Colonic mucosa (tissue), 4 donors: ENCODE measurements at regions not wholly inside any gene's neighbourhood (a gene's known extent, or its start where the extent isn't known, plus 50 kb on each side); places are given as distances from the start of the nearest gene placed in this dataset.
A peak's percentile ranks its signal among the peaks of the same experiment; 100 is the strongest.
"Not testable (repeated sequence)": the region's sequence is repeated elsewhere in the genome, so short reads cannot be mapped to it uniquely, and the experiment has no call there.

Experiments
- DNase-seq: peaks from one replicate; pipeline ENCODE4 v3.0.0-alpha.2; 2020
- H3K27ac ChIP-seq: fragments of 200-600 bp; one replicate; pipeline ENCODE4 v1.8.0; 2021
- H3K27me3 ChIP-seq: fragments of 200-600 bp; one replicate; pipeline ENCODE4 v1.8.0; 2021
- H3K36me3 ChIP-seq: fragments of 200-600 bp; one replicate; pipeline ENCODE4 v1.8.0; 2021
- H3K4me1 ChIP-seq: fragments of 200-600 bp; one replicate; pipeline ENCODE4 v1.8.0; 2021; ENCODE audit warnings: mild to moderate bottlenecking
- H3K4me3 ChIP-seq: fragments of 200-600 bp; one replicate; pipeline ENCODE4 v1.8.0; 2021
- H3K9ac ChIP-seq, 2 donors: one replicate each; pipeline ENCODE4 v1.7.0; 2013; ENCODE audit warnings: control low read depth in 2 of 2, low read depth in 2 of 2, low read length in 2 of 2
- H3K9me3 ChIP-seq: fragments of 200-600 bp; one replicate; pipeline ENCODE4 v1.8.0; 2021
- intact Hi-C: fragments of 100-400 bp; cut with DNase I; formaldehyde crosslinking; loops from one replicate; pipeline ENCODE4 v1.14.1; 2022
- TF ChIP-seq, protein P1 (sequence below): fragments of 200-600 bp; IDR thresholded peaks from one replicate; pipeline ENCODE4 v1.8.0; 2022; ENCODE audit warnings: antibody characterized with exemption, mild to moderate bottlenecking
- donor health status: healthy.
- donor health status: DM: no; HTN: no; CAD: no.
- donor health status: DM: no; HTN: no; CAD: no.

DNA sequence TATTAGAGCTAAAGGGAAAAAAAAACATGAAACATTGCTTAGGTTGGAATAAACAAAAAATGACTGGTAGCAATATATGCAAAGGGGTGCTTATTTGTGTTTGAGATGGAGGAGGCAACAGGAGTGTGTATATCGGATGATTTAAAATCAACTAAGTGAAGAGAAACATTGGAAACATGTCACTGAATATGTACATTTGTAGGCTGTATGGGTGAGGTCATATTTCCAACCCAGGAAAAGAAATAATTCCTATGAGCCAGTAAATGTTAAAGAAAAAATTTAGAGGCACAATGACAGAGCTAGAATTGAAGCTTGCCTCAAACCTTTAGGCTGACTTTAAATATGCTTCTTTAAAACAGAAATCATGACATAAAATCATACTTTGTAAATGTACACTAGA, 709.0 kb upstream of the SEMA3D start:
- intact Hi-C loops = no loop called here
- H3K27me3 ChIP-seq = no peaks in the 10 kb centered on the region
- H3K4me1 ChIP-seq = no peaks in the 10 kb centered on the region
- no peaks in the 10 kb centered on the region for H3K9me3 ChIP-seq
- no peak overlapping the region for H3K4me3 ChIP-seq
- TF ChIP-seq, protein P1, sequence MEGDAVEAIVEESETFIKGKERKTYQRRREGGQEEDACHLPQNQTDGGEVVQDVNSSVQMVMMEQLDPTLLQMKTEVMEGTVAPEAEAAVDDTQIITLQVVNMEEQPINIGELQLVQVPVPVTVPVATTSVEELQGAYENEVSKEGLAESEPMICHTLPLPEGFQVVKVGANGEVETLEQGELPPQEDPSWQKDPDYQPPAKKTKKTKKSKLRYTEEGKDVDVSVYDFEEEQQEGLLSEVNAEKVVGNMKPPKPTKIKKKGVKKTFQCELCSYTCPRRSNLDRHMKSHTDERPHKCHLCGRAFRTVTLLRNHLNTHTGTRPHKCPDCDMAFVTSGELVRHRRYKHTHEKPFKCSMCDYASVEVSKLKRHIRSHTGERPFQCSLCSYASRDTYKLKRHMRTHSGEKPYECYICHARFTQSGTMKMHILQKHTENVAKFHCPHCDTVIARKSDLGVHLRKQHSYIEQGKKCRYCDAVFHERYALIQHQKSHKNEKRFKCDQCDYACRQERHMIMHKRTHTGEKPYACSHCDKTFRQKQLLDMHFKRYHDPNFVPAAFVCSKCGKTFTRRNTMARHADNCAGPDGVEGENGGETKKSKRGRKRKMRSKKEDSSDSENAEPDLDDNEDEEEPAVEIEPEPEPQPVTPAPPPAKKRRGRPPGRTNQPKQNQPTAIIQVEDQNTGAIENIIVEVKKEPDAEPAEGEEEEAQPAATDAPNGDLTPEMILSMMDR = no peak
- no peak overlapping the region for H3K27ac ChIP-seq
- no peaks in the 10 kb centered on the region for H3K36me3 ChIP-seq
- DNase-seq = no peak
- H3K9ac ChIP-seq = no peak overlapping the region

DNA sequence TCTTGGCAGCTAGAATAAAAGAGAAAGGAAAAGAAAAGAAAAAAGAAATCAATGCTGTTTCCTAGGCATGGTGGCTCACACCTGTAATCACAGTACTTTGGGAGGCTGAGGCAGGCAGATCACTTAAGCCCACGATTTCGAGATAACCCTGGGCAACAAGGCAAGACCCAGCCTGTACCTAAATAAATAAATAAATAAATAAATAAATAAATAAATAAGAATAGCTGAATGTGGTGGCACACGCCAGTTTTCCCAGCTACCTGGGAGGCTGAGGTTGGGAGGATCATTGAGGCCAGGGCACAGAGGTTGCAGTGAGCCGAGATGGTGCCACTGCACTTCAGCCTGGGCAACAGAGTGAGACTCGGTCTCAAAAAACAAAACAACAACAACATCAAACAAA, 705.0 kb upstream of the SEMA3D start:
- H3K4me3 ChIP-seq, H3K9me3 ChIP-seq, DNase-seq, H3K27me3 ChIP-seq, intact Hi-C loops, H3K9ac ChIP-seq, H3K4me1 ChIP-seq, H3K27ac ChIP-seq, H3K36me3 ChIP-seq: not testable (repeated sequence)

DNA sequence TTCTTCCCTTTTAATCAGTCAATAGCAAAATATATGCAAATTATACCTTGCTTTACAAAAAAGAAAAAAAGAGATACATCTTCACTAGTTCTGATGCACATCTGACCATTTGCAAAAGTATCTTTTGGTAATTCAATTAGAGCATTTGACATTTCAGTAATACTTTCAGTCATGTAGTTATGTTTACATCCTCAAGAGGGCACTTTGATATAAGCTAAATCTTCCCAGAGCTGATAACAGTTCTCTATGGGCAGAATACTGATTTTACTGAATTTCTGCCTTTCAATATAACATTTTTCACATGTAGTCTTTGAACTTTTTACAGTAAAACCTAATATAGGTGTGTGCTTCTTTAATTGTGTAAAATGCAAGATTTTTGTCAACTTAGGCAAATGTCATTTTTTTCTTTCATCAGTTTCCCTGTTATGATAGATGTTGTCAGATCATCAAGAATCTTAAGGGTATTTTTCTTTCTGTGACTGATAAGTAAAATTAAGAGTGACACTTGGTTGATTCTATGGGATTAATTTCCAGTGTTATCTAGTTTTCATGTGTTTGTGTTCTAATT, 703.5 kb upstream of the SEMA3D start:
- H3K36me3 ChIP-seq = no peaks in the 10 kb centered on the region
- no peaks in the 10 kb centered on the region for H3K4me1 ChIP-seq
- TF ChIP-seq, protein P1 = peak; percentile 35
- no peaks in the 10 kb centered on the region for H3K9me3 ChIP-seq
- intact Hi-C loops = no loop called here
- no peak overlapping the region for H3K4me3 ChIP-seq
- no peak overlapping the region for H3K27ac ChIP-seq
- no peak overlapping the region for H3K9ac ChIP-seq
- DNase-seq = no peak
- H3K27me3 ChIP-seq = no peaks in the 10 kb centered on the region

DNA sequence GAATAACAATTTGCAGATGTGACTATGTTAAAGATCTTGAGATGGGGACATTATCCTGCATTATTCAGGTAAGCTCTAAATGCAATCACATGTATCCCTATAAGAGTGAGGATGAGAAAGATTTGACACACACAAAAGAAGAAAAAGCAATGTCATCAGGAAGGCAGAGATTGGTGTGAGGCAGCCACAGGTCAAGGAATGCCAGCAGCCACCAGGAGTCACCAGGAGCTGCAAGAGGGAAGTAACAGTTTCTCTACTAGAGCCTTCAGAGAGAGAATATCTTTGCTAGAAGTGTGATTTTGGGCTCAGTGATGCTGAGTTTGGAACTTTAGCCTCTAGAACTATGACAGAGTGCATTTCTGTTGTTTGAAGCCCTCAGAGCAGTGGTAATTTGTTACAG, 700.3 kb upstream of the SEMA3D start:
- Histone ChIP-seq H3K27ac (no peak overlapping the region), H3K27me3 (no peaks in the 10 kb centered on the region), H3K9ac (no peak overlapping the region), H3K9me3 (no peaks in the 10 kb centered on the region), H3K4me3 (no peak overlapping the region), H3K36me3 (no peaks in the 10 kb centered on the region), H3K4me1 (no peaks in the 10 kb centered on the region)
- TF ChIP-seq, protein P1 = no peak
- intact Hi-C loops = loop anchor here (5.0 kb wide), 2 partner anchors 580 to 1020 kb away; no protein-coding TSS in a partner anchor
- no peak for DNase-seq

DNA sequence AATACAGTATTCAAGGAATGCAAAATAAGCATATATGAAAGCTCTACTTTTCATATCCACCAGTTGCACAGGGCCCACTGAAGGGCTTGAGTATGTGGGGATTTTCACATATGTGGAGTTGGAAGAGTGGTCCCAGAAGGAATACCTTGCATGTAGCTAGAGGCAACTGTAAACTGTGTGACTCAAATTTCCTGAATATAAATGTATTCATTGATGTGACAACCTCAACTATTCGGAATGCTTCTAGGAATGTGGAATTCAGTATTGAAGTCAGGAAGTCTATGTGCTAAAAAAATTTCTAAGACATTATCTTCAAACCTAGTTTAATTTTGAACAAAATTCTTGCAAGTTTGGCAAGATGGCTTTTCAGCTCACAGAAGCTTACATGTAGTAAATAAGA, 695.5 kb upstream of the SEMA3D start:
- no peak overlapping the region for H3K9ac ChIP-seq

DNA sequence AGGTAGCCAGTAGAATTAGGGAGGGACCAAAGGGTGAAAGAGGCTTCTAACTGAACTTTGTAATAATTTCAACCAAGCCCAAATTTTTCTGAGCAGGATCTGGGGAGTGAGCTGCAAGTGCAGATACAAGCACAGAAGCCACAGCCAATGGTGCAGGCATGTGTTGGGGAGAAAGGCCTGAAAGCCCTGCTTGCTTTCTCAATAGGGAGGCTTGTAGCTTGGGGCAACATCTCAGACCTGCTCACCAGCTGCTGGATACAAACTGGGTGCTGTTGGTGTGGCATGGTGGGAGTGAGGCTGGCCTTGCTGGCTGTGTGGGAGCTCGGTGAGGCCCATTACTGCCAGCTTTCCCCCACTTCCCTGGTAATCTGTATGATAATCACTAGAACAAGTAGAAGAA, 688.5 kb upstream of the SEMA3D start:
- H3K27me3 ChIP-seq = no peaks in the 10 kb centered on the region
- TF ChIP-seq, protein P1 = no peak
- no peak overlapping the region for H3K9ac ChIP-seq
- no peak for DNase-seq
- intact Hi-C loops = no loop called here
- no peaks in the 10 kb centered on the region for H3K36me3 ChIP-seq
- H3K4me1 ChIP-seq = no peaks in the 10 kb centered on the region
- no peak overlapping the region for H3K4me3 ChIP-seq
- H3K9me3 ChIP-seq = no peaks in the 10 kb centered on the region
- no peak overlapping the region for H3K27ac ChIP-seq

More for the DNA sequence above, 695.5 kb upstream of the SEMA3D start:
- H3K4me1 ChIP-seq = no peaks in the 10 kb centered on the region
- H3K36me3 ChIP-seq = no peaks in the 10 kb centered on the region
- H3K9me3 ChIP-seq = no peaks in the 10 kb centered on the region
- no peak for DNase-seq
- TF ChIP-seq, protein P1 = no peak
- no peak overlapping the region for H3K27ac ChIP-seq
- intact Hi-C loops = no loop called here
- no peak overlapping the region for H3K4me3 ChIP-seq
- no peaks in the 10 kb centered on the region for H3K27me3 ChIP-seq
